K562 (cell line): ENCODE measurements at regions not wholly inside any gene's neighbourhood (a gene's known extent, or its start where the extent isn't known, plus 50 kb on each side); places are given as distances from the start of the nearest gene placed in this dataset.

ENCODE experiments used
- ATAC-seq: fragments of 200-7000 bp; cut with Tn5 transposase; 3 replicates; pipeline ENCODE4 v1.9.1; 2020; ENCODE audit warnings: moderate library complexity
- BruUV-seq: library from RNA; stranded (reverse); fragments of 400-500 nt; replicated peaks from 2 replicates; lab custom pipeline; 2021; lab: Mats Ljungman, UMichigan
- CTCF ChIA-PET: fragments of 300-600 bp; formaldehyde crosslinking; extraction: SDS; loops from one replicate; lab custom pipeline; 2021; ENCODE audit warnings: low intra/inter-chr PET ratio; lab: Yijun Ruan, JAX
- POLR2A ChIA-PET: fragments of 300-600, 350-650 bp; sonication (Branson Sonifier 250); formaldehyde crosslinking; extraction: SDS; loops from one replicate; lab custom pipeline; 2021; ENCODE audit warnings: antibody characterized with exemption, inconsistent platforms; lab: Yijun Ruan, JAX
- DNase-seq, 4 experiments: peaks; one replicate each; pipeline versions ENCODE4 v3.0.0 to v3.0.0-alpha.2; 2011 to 2018; ENCODE audit warnings: low spot score in 3 of 4, mixed read lengths in 3 of 4; ENCODE audit errors: extremely low read depth in 1 of 4
- FAIRE-seq: peaks from 2 replicates; lab custom pipeline; 2011; peaks lifted over from hg19 to GRCh38; lab: Jason Lieb, UNC
- H2AFZ ChIP-seq: 2 replicates; pipeline ENCODE4 v1.6.0; 2011; ENCODE audit warnings: low read depth, low read length, control low read depth, inconsistent platforms
- H3K27ac ChIP-seq: fragments of 200-600 bp; 3 replicates; pipeline ENCODE4 v1.8.0; 2011; ENCODE audit warnings: low read depth, mild to moderate bottlenecking, control low read depth, inconsistent platforms, low read length, moderate library complexity, mixed read lengths; ENCODE audit errors: extremely low read depth
- H3K27me3 ChIP-seq, 2 experiments: fragments of 300-600 bp in 1 of 2; 2 replicates in 1 of 2; 3 replicates in 1 of 2; pipeline versions ENCODE4 v1.6.0 to v1.8.0; 2011; ENCODE audit warnings: inconsistent platforms in 2 of 2, low read length in 2 of 2, mild to moderate bottlenecking in 1 of 2, mixed read lengths in 1 of 2, moderate library complexity in 1 of 2; ENCODE audit not compliant: control insufficient read depth in 2 of 2, insufficient read depth in 2 of 2
- H3K36me3 ChIP-seq: fragments of 300-600 bp; 3 replicates; pipeline ENCODE4 v1.8.0; 2011; ENCODE audit warnings: mild to moderate bottlenecking, low read length, inconsistent platforms; ENCODE audit not compliant: control insufficient read depth, insufficient read depth
- H3K4me1 ChIP-seq, 2 experiments: fragments of 200-600 bp in 1 of 2; replicated peaks in 1 of 2; 2 replicates in 1 of 2; 3 replicates in 1 of 2; pipeline versions ENCODE4 v1.5.1 to v1.8.0; 2011; ENCODE audit warnings: inconsistent platforms in 2 of 2, low read length in 2 of 2, mild to moderate bottlenecking in 1 of 2, mixed read lengths in 1 of 2, moderate library complexity in 1 of 2; ENCODE audit not compliant: control insufficient read depth in 2 of 2, insufficient read depth in 2 of 2
- H3K4me2 ChIP-seq: 2 replicates; pipeline ENCODE4 v1.6.1; 2011; ENCODE audit warnings: low read length, control low read depth, inconsistent platforms, mixed read lengths; ENCODE audit not compliant: insufficient read depth
- H3K4me3 ChIP-seq: fragments of 200-600 bp; sonication (generic), shearing (Covaris generic); 2 replicates; pipeline ENCODE4 v1.5.1; 2016; ENCODE audit warnings: control low read depth, inconsistent platforms
- H3K79me2 ChIP-seq: fragments of 200-600 bp; 3 replicates; pipeline ENCODE4 v1.8.0; 2011; ENCODE audit warnings: low read length, inconsistent platforms; ENCODE audit not compliant: control insufficient read depth, insufficient read depth
- H3K9ac ChIP-seq, 2 experiments: 2 replicates each; pipeline versions ENCODE4 v1.6.0 to v1.6.1; 2011; ENCODE audit warnings: low read depth in 2 of 2, low read length in 2 of 2, control low read depth in 1 of 2, inconsistent platforms in 1 of 2, mild to moderate bottlenecking in 1 of 2, mixed read lengths in 1 of 2; ENCODE audit not compliant: insufficient read depth in 1 of 2
- H3K9me1 ChIP-seq: one replicate; pipeline ENCODE4 v1.6.0; 2011; ENCODE audit warnings: inconsistent platforms, mild to moderate bottlenecking, low read length, moderate library complexity; ENCODE audit not compliant: control insufficient read depth, insufficient read depth
- H3K9me3 ChIP-seq: replicated peaks from 2 replicates; pipeline ENCODE4 v1.5.1; 2011; ENCODE audit warnings: low read depth, low read length, inconsistent platforms; ENCODE audit not compliant: control insufficient read depth, insufficient read depth
- H4K20me1 ChIP-seq: replicated peaks from 2 replicates; pipeline ENCODE4 v1.6.1; 2011; ENCODE audit warnings: low read length, inconsistent platforms, mixed read lengths; ENCODE audit not compliant: control insufficient read depth, insufficient read depth
- ATF1 ChIP-seq, 2 experiments: fragments of 450-650 bp in 1 of 2; IDR thresholded peaks; 2 replicates each; pipeline ENCODE4 v1.6.1; 2016; ENCODE audit warnings: missing compliant biosample characterization in 1 of 2, missing genetic modification characterization in 1 of 2
- CTBP1 ChIP-seq: fragments of 450-650 bp; IDR thresholded peaks from 2 replicates; pipeline ENCODE4 v1.6.1; 2016; ENCODE audit warnings: borderline replicate concordance
- IFI16 ChIP-seq: fragments of 250-450 bp; sonication (Bioruptor Pico); IDR thresholded peaks from 2 replicates; pipeline ENCODE4 v2.1.2; 2022; ENCODE audit warnings: mild to moderate bottlenecking, inconsistent platforms
- KAT8 ChIP-seq: fragments of 450-650 bp; IDR thresholded peaks from 2 replicates; pipeline ENCODE4 v1.6.1; 2016; ENCODE audit warnings: low read depth, mild to moderate bottlenecking
- SMC3 ChIP-seq: conservative IDR thresholded peaks from 2 replicates; pipeline ENCODE4 v1.6.1; 2011; ENCODE audit warnings: low read depth, low read length, improper control_type of control experiment; ENCODE audit not compliant: insufficient read depth
- YY1 ChIP-seq, 3 experiments: IDR thresholded peaks; 2 replicates each; pipeline ENCODE4 v1.6.1; 2011; ENCODE audit warnings: low read length in 2 of 3, mild to moderate bottlenecking in 2 of 3, moderate library complexity in 2 of 3, borderline replicate concordance in 1 of 3, control low read depth in 1 of 3, low read depth in 1 of 3; ENCODE audit not compliant: insufficient read depth in 3 of 3, insufficient replicate concordance in 2 of 3, control insufficient read depth in 1 of 3, insufficient read length in 1 of 3; ENCODE audit errors: extremely low read depth in 1 of 3
- ZKSCAN8 ChIP-seq: fragments of 200-800 bp; sonication (Bioruptor generic); IDR thresholded peaks from 2 replicates; pipeline ENCODE4 v1.6.1; 2016; ENCODE audit warnings: missing genetic modification characterization, missing compliant biosample characterization
- WGBS: fragments of 100-300 bp; shearing (Covaris generic); methylation state at CpG from one replicate; pipeline ENCODE4 v1.1.6; 2016; ENCODE audit warnings: low coverage, mixed read lengths; ENCODE audit not compliant: insufficient coverage; ENCODE audit errors: missing lambda C conversion rate; 5-methylcytosine and 5-hydroxymethylcytosine counted together
- in situ Hi-C: fragments of 300-500 bp; cut with MboI; formaldehyde crosslinking; loops from 4 replicates; pipeline ENCODE4 v1.15.0; 2018; ENCODE audit warnings: inconsistent platforms, mixed read lengths
- intact Hi-C: fragments of 100-400 bp; cut with micrococcal nuclease; formaldehyde crosslinking; loops from 2 replicates; pipeline ENCODE4 v1.14.2; 2022
- TF ChIP-seq, protein P1 (sequence below), 3 experiments: IDR thresholded peaks in 2 of 3; conservative IDR thresholded peaks in 1 of 3; 2 replicates each; pipeline ENCODE4 v1.5.1; 2011 to 2012; ENCODE audit warnings: low read length in 3 of 3, mild to moderate bottlenecking in 3 of 3, control low read depth in 2 of 3, improper control_type of control experiment in 1 of 3, inconsistent platforms in 1 of 3, low read depth in 1 of 3, mixed read lengths in 1 of 3, moderate library complexity in 1 of 3; ENCODE audit not compliant: insufficient read depth in 2 of 3
- TF ChIP-seq, protein P2 (sequence below), 2 experiments: fragments of 450-650 bp; IDR thresholded peaks; 2 replicates each; pipeline ENCODE4 v1.6.1; 2016; ENCODE audit warnings: mild to moderate bottlenecking in 2 of 2, borderline replicate concordance in 1 of 2, low read depth in 1 of 2, moderate library complexity in 1 of 2

DNA sequence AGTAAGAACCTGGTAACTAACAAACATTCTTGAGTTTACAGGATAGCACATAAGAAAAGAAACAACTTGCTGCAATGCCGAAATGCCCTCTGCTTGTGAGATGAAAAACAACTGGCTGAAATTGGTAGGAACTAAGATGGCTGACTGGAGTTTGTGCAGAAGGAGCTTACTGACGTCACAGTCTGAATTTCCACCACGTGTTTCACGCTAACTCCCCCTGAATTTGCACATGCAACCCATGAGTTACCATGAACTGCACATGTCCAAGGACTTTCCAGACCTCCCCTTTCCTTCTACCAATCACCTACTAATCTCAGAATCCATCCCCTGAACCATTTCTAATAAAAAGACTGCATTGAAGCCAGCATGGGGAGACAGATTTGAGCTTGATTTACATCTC lies 86.3 kb upstream of the KCND2 start:
- no peaks in the 10 kb centered on the region for H3K79me2 ChIP-seq
- ATAC-seq = no peak
- H3K4me3 ChIP-seq = no peak overlapping the region
- TF ChIP-seq KAT8 (no peak), YY1 (IDR thresholded peaks at IDR 0.05; ENCODE audit: borderline replicate concordance in 1 of 3, control insufficient read depth in 1 of 3, extremely low read depth in 1 of 3, insufficient read depth in 3 of 3, insufficient read length in 1 of 3, insufficient replicate concordance in 2 of 3, low read depth in 1 of 3, low read length in 2 of 3) (peak in 1 of 3 experiments; percentile 34), ATF1 (CRISPR knock-in tag; IDR thresholded peaks at IDR 0.05) (no peak), ATF1 (tag; IDR thresholded peaks at IDR 0.05) (peak; percentile 52), CTBP1 (no peak), IFI16 (CRISPR knock-in tag) (no peak), ZKSCAN8 (CRISPR knock-in tag) (no peak), SMC3 (no peak)
- TF ChIP-seq, protein P1, sequence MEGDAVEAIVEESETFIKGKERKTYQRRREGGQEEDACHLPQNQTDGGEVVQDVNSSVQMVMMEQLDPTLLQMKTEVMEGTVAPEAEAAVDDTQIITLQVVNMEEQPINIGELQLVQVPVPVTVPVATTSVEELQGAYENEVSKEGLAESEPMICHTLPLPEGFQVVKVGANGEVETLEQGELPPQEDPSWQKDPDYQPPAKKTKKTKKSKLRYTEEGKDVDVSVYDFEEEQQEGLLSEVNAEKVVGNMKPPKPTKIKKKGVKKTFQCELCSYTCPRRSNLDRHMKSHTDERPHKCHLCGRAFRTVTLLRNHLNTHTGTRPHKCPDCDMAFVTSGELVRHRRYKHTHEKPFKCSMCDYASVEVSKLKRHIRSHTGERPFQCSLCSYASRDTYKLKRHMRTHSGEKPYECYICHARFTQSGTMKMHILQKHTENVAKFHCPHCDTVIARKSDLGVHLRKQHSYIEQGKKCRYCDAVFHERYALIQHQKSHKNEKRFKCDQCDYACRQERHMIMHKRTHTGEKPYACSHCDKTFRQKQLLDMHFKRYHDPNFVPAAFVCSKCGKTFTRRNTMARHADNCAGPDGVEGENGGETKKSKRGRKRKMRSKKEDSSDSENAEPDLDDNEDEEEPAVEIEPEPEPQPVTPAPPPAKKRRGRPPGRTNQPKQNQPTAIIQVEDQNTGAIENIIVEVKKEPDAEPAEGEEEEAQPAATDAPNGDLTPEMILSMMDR (IDR thresholded peaks at IDR 0.05 in 2 of 3, conservative IDR thresholded peaks at IDR 0.05 in 1 of 3; ENCODE audit: insufficient read depth in 2 of 3, low read depth in 1 of 3, low read length in 3 of 3) = 0 out of 6 replicates have a peak, but pooled peaks of 1 of the 3 experiments have one; percentile 2
- TF ChIP-seq, protein P2, sequence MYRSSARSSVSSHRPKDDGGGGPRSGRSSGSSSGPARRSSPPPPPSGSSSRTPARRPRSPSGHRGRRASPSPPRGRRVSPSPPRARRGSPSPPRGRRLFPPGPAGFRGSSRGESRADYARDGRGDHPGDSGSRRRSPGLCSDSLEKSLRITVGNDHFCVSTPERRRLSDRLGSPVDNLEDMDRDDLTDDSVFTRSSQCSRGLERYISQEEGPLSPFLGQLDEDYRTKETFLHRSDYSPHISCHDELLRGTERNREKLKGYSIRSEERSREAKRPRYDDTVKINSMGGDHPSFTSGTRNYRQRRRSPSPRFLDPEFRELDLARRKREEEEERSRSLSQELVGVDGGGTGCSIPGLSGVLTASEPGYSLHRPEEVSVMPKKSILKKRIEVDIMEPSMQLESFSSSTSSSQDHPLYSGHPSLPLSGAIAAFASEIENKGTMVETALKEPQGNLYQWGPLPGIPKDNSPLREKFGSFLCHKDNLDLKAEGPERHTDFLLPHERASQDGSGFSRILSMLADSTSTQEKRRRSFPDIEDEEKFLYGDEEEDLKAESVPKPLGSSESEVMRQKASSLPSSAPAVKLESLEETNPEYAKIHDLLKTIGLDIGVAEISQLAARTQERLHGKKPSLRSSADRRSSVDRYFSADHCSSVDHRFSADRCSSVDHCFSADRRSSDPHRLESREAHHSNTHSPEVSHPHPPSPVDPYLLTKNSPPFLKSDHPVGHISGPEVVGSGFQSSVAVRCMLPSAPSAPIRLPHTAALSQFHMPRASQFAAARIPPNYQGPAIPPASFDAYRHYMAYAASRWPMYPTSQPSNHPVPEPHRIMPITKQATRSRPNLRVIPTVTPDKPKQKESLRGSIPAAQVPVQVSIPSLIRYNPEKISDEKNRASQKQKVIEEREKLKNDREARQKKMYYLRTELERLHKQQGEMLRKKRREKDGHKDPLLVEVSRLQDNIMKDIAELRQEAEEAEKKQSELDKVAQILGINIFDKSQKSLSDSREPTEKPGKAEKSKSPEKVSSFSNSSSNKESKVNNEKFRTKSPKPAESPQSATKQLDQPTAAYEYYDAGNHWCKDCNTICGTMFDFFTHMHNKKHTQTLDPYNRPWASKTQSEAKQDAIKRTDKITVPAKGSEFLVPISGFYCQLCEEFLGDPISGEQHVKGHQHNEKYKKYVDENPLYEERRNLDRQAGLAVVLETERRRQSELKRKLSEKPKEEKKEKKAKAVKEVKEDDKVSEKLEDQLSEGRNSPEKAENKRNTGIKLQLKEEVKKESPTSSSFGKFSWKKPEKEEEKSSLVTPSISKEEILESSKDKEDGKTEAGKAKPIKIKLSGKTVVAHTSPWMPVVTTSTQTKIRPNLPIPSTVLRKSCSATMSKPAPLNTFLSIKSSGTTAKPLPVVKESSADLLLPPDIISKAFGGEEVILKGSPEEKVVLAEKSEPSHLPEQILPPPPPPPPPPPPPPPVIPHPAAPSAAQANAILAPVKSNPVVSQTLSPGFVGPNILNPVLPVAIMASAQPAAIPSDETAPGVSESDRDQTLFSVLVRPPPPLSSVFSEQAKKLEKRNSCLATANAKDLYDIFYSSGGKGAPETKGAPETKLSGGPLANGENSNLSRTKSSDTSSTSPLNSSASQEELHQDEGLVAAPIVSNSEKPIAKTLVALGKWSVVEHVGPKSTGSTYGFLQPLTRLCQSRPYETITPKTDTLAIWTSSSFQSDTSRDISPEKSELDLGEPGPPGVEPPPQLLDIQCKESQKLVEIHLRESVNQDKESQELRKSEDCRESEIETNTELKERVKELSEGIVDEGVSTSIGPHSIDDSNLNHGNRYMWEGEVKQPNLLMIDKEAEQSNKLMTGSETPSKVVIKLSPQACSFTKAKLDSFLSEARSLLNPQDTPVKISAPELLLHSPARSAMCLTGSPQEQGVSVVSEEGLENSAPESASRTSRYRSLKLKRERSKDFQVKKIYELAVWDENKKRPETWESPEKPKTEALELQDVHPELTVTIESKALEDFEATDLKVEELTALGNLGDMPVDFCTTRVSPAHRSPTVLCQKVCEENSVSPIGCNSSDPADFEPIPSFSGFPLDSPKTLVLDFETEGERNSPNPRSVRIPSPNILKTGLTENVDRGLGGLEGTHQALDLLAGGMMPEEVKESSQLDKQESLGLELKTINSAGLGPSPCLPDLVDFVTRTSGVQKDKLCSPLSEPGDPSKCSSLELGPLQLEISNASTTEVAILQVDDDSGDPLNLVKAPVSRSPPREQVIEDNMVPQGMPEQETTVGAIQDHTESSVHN (IDR thresholded peaks at IDR 0.05; ENCODE audit: borderline replicate concordance in 1 of 2, low read depth in 1 of 2) = no peak
- H2AFZ ChIP-seq = no peak overlapping the region
- CTCF ChIA-PET = no interaction called here
- POLR2A ChIA-PET = interaction anchor here (0.6 kb wide), 2 partner anchors 557 to 871 kb away, joined by 3 read pairs; no protein-coding TSS in a partner anchor
- intact Hi-C loops (no loop called here), in situ Hi-C loops (no loop called here)
- no peaks in the 10 kb centered on the region for H3K9me1 ChIP-seq
- no peak for FAIRE-seq
- no peak overlapping the region for H3K4me2 ChIP-seq
- no peaks in the 10 kb centered on the region for H3K27me3 ChIP-seq
- WGBS = 2% methylated on average over 4 of the region's 4 CpGs
- H3K27ac ChIP-seq = no peak overlapping the region
- no peak for DNase-seq
- no peaks in the 10 kb centered on the region for H3K36me3 ChIP-seq
- no peak overlapping the region for H3K9ac ChIP-seq
- H3K9me3 ChIP-seq = no peaks in the 10 kb centered on the region
- BruUV-seq = no TSS peak
- H3K4me1 ChIP-seq = no peaks in the 10 kb centered on the region
- no peaks in the 10 kb centered on the region for H4K20me1 ChIP-seq
